ENCODE measurements at regions not wholly inside any gene's neighbourhood (a gene's known extent, or its start where the extent isn't known, plus 50 kb on each side); places are given as distances from the start of the nearest gene placed in this dataset.

DNA sequence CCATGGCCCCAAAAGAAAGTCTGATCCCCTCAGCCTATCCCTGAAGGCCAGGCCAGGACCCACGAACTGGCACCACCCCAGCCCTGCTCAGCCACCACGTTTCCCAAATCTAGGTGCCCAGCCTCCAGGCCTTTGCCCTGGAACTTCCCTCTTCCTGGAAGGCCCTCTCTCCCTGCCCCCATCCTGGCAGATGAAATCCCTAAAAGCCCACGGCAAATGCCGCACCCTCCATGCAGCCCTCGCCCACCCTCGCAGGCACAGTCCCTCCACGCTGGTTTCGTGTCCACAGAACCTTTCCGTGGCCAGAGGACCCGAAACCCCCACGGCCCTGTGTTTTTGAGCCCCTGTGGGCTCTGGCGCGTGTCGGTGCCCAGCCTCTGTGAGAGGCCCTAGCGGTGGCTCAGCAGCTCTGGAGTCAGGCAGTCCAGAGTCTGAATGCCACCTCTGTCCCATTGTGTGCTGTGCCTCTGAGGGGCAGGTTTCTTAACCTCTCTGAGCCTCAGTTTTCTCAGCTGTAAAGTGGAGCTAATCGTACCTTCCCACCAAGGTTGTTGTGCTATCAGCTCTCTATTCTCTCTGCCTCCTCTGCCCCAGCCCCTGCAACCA, 138.5 kb upstream of the IQSEC1 start:
- TF ChIP-seq, protein P1, sequence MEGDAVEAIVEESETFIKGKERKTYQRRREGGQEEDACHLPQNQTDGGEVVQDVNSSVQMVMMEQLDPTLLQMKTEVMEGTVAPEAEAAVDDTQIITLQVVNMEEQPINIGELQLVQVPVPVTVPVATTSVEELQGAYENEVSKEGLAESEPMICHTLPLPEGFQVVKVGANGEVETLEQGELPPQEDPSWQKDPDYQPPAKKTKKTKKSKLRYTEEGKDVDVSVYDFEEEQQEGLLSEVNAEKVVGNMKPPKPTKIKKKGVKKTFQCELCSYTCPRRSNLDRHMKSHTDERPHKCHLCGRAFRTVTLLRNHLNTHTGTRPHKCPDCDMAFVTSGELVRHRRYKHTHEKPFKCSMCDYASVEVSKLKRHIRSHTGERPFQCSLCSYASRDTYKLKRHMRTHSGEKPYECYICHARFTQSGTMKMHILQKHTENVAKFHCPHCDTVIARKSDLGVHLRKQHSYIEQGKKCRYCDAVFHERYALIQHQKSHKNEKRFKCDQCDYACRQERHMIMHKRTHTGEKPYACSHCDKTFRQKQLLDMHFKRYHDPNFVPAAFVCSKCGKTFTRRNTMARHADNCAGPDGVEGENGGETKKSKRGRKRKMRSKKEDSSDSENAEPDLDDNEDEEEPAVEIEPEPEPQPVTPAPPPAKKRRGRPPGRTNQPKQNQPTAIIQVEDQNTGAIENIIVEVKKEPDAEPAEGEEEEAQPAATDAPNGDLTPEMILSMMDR (IDR thresholded peaks at IDR 0.05; ENCODE audit: insufficient read depth, low read length) = no peak
- no peak for TF ChIP-seq GABPA (IDR thresholded peaks at IDR 0.05; ENCODE audit: low read depth)
- TF ChIP-seq, protein P2, sequence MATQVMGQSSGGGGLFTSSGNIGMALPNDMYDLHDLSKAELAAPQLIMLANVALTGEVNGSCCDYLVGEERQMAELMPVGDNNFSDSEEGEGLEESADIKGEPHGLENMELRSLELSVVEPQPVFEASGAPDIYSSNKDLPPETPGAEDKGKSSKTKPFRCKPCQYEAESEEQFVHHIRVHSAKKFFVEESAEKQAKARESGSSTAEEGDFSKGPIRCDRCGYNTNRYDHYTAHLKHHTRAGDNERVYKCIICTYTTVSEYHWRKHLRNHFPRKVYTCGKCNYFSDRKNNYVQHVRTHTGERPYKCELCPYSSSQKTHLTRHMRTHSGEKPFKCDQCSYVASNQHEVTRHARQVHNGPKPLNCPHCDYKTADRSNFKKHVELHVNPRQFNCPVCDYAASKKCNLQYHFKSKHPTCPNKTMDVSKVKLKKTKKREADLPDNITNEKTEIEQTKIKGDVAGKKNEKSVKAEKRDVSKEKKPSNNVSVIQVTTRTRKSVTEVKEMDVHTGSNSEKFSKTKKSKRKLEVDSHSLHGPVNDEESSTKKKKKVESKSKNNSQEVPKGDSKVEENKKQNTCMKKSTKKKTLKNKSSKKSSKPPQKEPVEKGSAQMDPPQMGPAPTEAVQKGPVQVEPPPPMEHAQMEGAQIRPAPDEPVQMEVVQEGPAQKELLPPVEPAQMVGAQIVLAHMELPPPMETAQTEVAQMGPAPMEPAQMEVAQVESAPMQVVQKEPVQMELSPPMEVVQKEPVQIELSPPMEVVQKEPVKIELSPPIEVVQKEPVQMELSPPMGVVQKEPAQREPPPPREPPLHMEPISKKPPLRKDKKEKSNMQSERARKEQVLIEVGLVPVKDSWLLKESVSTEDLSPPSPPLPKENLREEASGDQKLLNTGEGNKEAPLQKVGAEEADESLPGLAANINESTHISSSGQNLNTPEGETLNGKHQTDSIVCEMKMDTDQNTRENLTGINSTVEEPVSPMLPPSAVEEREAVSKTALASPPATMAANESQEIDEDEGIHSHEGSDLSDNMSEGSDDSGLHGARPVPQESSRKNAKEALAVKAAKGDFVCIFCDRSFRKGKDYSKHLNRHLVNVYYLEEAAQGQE (IDR thresholded peaks at IDR 0.05; ENCODE audit: insufficient replicate concordance, low read depth) = no peak
- no peak for TF ChIP-seq SPI1 (IDR thresholded peaks at IDR 0.05; ENCODE audit: borderline replicate concordance, low read depth)
- TF ChIP-seq POLR2AphosphoS5 (IDR thresholded peaks at IDR 0.05; ENCODE audit: low read depth) = no peak
- no peak overlapping the region for H3K27ac ChIP-seq (replicated peaks)
- DNase-seq (ENCODE audit: low read depth in 1 of 2, low spot score in 1 of 2) = no peak
- no peak overlapping the region for H3K4me3 ChIP-seq (replicated peaks; ENCODE audit: insufficient read depth, low read length)
- peaks cover 2% of the 10 kb centered on the region for H3K27me3 ChIP-seq (ENCODE audit: insufficient read depth, poor library complexity, severe bottlenecking)

DNA sequence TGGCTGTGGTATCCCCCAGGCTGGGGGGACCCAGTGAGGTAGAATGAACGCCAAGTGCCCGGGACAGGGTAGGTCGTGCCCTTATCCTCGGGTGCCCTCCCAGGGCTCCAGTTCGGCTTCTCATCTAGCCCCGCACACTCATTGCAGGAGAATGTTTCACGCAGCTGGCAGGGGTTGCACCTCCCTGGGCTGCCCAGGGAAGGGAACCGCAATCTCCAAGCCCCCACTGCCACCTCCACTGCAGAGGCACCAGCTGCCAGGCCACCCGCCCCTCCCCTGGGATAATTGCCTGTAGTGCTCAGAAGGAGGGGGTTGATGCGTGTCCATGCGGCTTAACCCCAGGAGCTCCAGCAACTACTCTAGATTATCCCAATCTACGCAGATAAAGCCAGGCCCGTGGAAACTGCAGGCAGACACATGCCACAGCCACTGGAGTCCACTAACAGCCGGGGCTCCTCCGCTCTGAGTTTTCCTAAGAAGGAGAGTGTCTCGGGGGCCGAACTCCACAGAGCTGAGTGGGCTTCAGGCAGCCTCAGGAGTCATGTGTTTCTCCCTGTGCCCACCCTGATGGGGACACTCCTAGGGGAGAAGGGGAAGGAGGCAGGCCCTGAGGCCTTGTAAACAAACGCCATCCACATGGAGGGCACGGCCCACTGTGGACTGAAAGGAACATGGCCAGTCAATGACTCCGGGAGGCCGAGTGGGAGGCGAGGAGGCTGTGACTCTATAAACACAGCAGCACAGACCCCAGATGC, 137.2 kb upstream of the IQSEC1 start:
- Histone ChIP-seq H3K27ac (replicated peaks) (no peak overlapping the region), H3K27me3 (ENCODE audit: insufficient read depth, poor library complexity, severe bottlenecking) (peaks cover 3% of the 10 kb centered on the region), H3K4me3 (replicated peaks; ENCODE audit: insufficient read depth, low read length) (no peak overlapping the region)
- TF ChIP-seq SPI1 (IDR thresholded peaks at IDR 0.05; ENCODE audit: borderline replicate concordance, low read depth) (no peak), GABPA (IDR thresholded peaks at IDR 0.05; ENCODE audit: low read depth) (no peak), POLR2AphosphoS5 (IDR thresholded peaks at IDR 0.05; ENCODE audit: low read depth) (no peak)
- TF ChIP-seq, protein P1 (IDR thresholded peaks at IDR 0.05; ENCODE audit: insufficient read depth, low read length) = no peak
- TF ChIP-seq, protein P2 (IDR thresholded peaks at IDR 0.05; ENCODE audit: insufficient replicate concordance, low read depth) = no peak
- no peak for DNase-seq (ENCODE audit: low read depth in 1 of 2, low spot score in 1 of 2)

DNA sequence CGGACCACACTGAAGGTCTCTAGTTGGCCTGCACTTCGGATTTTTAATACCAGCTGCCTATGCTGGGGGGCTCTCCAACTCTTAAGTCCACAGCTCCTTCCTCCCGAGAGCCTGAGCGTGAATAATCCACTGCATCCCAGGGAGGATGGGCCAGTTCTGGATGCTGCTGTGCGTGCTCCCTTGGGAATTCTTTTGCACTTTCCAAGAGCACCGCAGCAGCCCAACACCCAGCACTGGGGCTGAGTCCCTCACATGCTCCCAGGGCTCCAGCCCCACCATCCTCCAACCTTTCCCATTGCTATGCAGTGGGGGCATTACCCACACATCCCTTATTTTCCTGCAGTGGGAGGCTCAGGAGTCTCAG, 136.4 kb upstream of the IQSEC1 start:
- Histone ChIP-seq H3K4me3 (replicated peaks; ENCODE audit: insufficient read depth, low read length) (no peak overlapping the region), H3K27me3 (ENCODE audit: insufficient read depth, poor library complexity, severe bottlenecking) (peaks cover 10% of the 10 kb centered on the region), H3K27ac (replicated peaks) (no peak overlapping the region)
- no peak for DNase-seq (ENCODE audit: low read depth in 1 of 2, low spot score in 1 of 2)
- TF ChIP-seq GABPA (IDR thresholded peaks at IDR 0.05; ENCODE audit: low read depth) (no peak), SPI1 (IDR thresholded peaks at IDR 0.05; ENCODE audit: borderline replicate concordance, low read depth) (no peak), POLR2AphosphoS5 (IDR thresholded peaks at IDR 0.05; ENCODE audit: low read depth) (no peak)
- TF ChIP-seq, protein P2 (IDR thresholded peaks at IDR 0.05; ENCODE audit: insufficient replicate concordance, low read depth) = no peak
- TF ChIP-seq, protein P1 (IDR thresholded peaks at IDR 0.05; ENCODE audit: insufficient read depth, low read length) = no peak

Measured in HL-60 (cell line).